ENCODE measurements at regions not wholly inside any gene's neighbourhood (a gene's known extent, or its start where the extent isn't known, plus 50 kb on each side); places are given as distances from the start of the nearest gene placed in this dataset.
"Not testable (repeated sequence)": the region's sequence is repeated elsewhere in the genome, so short reads cannot be mapped to it uniquely, and the experiment has no call there.

- Histone ChIP-seq H3K36me3 (ENCODE audit: insufficient read depth, insufficient read length, low read length) (peaks cover 13% of the 10 kb centered on the region), H3K4me3 (ENCODE audit: insufficient read length, low read depth) (no peak overlapping the region), H3K9ac (ENCODE audit: insufficient read length, low read depth) (no peak overlapping the region), H3K27me3 (ENCODE audit: insufficient read depth, insufficient read length) (no peaks in the 10 kb centered on the region), H3K9me3 (ENCODE audit: insufficient read depth, low read length) (no peaks in the 10 kb centered on the region; the same call in 1 of the 2 replicates), H3K4me1 (ENCODE audit: insufficient read depth, insufficient read length) (no peaks in the 10 kb centered on the region)
- no peak for TF ChIP-seq YY1 (IDR thresholded peaks at IDR 0.05; ENCODE audit: insufficient read depth, insufficient read length)
- TF ChIP-seq ZNF274 (IDR thresholded peaks at IDR 0.05; ENCODE audit: low read depth, low read length): no peak
- no peak for TF ChIP-seq SUZ12 (IDR thresholded peaks at IDR 0.05; ENCODE audit: extremely low read depth, insufficient read depth, insufficient read length)
- DNase-seq (ENCODE audit: low read depth, low spot score): no peak
Measured at GRCh38 chrY:19590235-19590634, 154.3 kb downstream of the KDM5D start.

GRCh38 chrY:19589664-19590063, 154.9 kb downstream of the KDM5D start:
- H3K9me3 ChIP-seq (ENCODE audit: insufficient read depth, low read length): no peaks in the 10 kb centered on the region; the same call in 1 of the 2 replicates
- no peak overlapping the region for H3K4me3 ChIP-seq (ENCODE audit: insufficient read length, low read depth)
- no peaks in the 10 kb centered on the region for H3K27me3 ChIP-seq (ENCODE audit: insufficient read depth, insufficient read length)
- H3K36me3 ChIP-seq (ENCODE audit: insufficient read depth, insufficient read length, low read length): peaks cover 13% of the 10 kb centered on the region
- no peak for TF ChIP-seq SUZ12 (IDR thresholded peaks at IDR 0.05; ENCODE audit: extremely low read depth, insufficient read depth, insufficient read length)
- TF ChIP-seq ZNF274 (IDR thresholded peaks at IDR 0.05; ENCODE audit: low read depth, low read length): no peak
- TF ChIP-seq YY1 (IDR thresholded peaks at IDR 0.05; ENCODE audit: insufficient read depth, insufficient read length): no peak
- no peak for DNase-seq (ENCODE audit: low read depth, low spot score)
- no peaks in the 10 kb centered on the region for H3K4me1 ChIP-seq (ENCODE audit: insufficient read depth, insufficient read length)
- H3K9ac ChIP-seq (ENCODE audit: insufficient read length, low read depth): no peak overlapping the region

GRCh38 chrY:19587311-19587710, 157.2 kb downstream of the KDM5D start:
- no peaks in the 10 kb centered on the region for H3K27me3 ChIP-seq (ENCODE audit: insufficient read depth, insufficient read length)
- TF ChIP-seq YY1 (IDR thresholded peaks at IDR 0.05; ENCODE audit: insufficient read depth, insufficient read length) (no peak), SUZ12 (IDR thresholded peaks at IDR 0.05; ENCODE audit: extremely low read depth, insufficient read depth, insufficient read length) (no peak), ZNF274 (IDR thresholded peaks at IDR 0.05; ENCODE audit: low read depth, low read length) (no peak)
- H3K4me1 ChIP-seq (ENCODE audit: insufficient read depth, insufficient read length): no peaks in the 10 kb centered on the region
- no peak overlapping the region for H3K9ac ChIP-seq (ENCODE audit: insufficient read length, low read depth)
- H3K4me3 ChIP-seq (ENCODE audit: insufficient read length, low read depth): no peak overlapping the region
- no peak for DNase-seq (ENCODE audit: low read depth, low spot score)
- peaks cover 8% of the 10 kb centered on the region for H3K36me3 ChIP-seq (ENCODE audit: insufficient read depth, insufficient read length, low read length)
- H3K9me3 ChIP-seq (ENCODE audit: insufficient read depth, low read length): no peaks in the 10 kb centered on the region; the same call in 1 of the 2 replicates

- not testable (repeated sequence) for H3K9me3 ChIP-seq (ENCODE audit: insufficient read depth, low read length)
Measured at GRCh38 chrY:19580990-19581389, 163.5 kb downstream of the KDM5D start.

GRCh38 chrY:19578281-19578874, 166.1 kb downstream of the KDM5D start:
- no peaks in the 10 kb centered on the region for H3K27me3 ChIP-seq (ENCODE audit: insufficient read depth, insufficient read length)
- no peaks in the 10 kb centered on the region for H3K36me3 ChIP-seq (ENCODE audit: insufficient read depth, insufficient read length, low read length)
- H3K9ac ChIP-seq (ENCODE audit: insufficient read length, low read depth): no peak overlapping the region
- H3K4me3 ChIP-seq (ENCODE audit: insufficient read length, low read depth): no peak overlapping the region
- TF ChIP-seq SUZ12 (IDR thresholded peaks at IDR 0.05; ENCODE audit: extremely low read depth, insufficient read depth, insufficient read length) (no peak), ZNF274 (IDR thresholded peaks at IDR 0.05; ENCODE audit: low read depth, low read length) (no peak), YY1 (IDR thresholded peaks at IDR 0.05; ENCODE audit: insufficient read depth, insufficient read length) (no peak)
- DNase-seq (ENCODE audit: low read depth, low spot score): no peak
- no peaks in the 10 kb centered on the region for H3K4me1 ChIP-seq (ENCODE audit: insufficient read depth, insufficient read length)
- no peaks in the 10 kb centered on the region for H3K9me3 ChIP-seq (ENCODE audit: insufficient read depth, low read length)

More at GRCh38 chrY:19580990-19581389, 163.5 kb downstream of the KDM5D start:
- not testable (repeated sequence) for H3K36me3 ChIP-seq (ENCODE audit: insufficient read depth, insufficient read length, low read length); H3K9ac ChIP-seq (ENCODE audit: insufficient read length, low read depth); DNase-seq (ENCODE audit: low read depth, low spot score); H3K27me3 ChIP-seq (ENCODE audit: insufficient read depth, insufficient read length); H3K4me1 ChIP-seq (ENCODE audit: insufficient read depth, insufficient read length); H3K4me3 ChIP-seq (ENCODE audit: insufficient read length, low read depth)

- Histone ChIP-seq H3K4me1 (ENCODE audit: insufficient read depth, insufficient read length) (no peaks in the 10 kb centered on the region), H3K4me3 (ENCODE audit: insufficient read length, low read depth) (no peak overlapping the region), H3K36me3 (ENCODE audit: insufficient read depth, insufficient read length, low read length) (no peaks in the 10 kb centered on the region), H3K9ac (ENCODE audit: insufficient read length, low read depth) (no peak overlapping the region), H3K9me3 (ENCODE audit: insufficient read depth, low read length) (no peaks in the 10 kb centered on the region), H3K27me3 (ENCODE audit: insufficient read depth, insufficient read length) (no peaks in the 10 kb centered on the region)
- DNase-seq (ENCODE audit: low read depth, low spot score): no peak
- no peak for TF ChIP-seq SUZ12 (IDR thresholded peaks at IDR 0.05; ENCODE audit: extremely low read depth, insufficient read depth, insufficient read length)
- TF ChIP-seq ZNF274 (IDR thresholded peaks at IDR 0.05; ENCODE audit: low read depth, low read length): no peak
- no peak for TF ChIP-seq YY1 (IDR thresholded peaks at IDR 0.05; ENCODE audit: insufficient read depth, insufficient read length)
Measured at GRCh38 chrY:19577250-19577649, 167.3 kb downstream of the KDM5D start.

- Histone ChIP-seq H3K36me3 (ENCODE audit: insufficient read depth, insufficient read length, low read length) (no peaks in the 10 kb centered on the region), H3K9me3 (ENCODE audit: insufficient read depth, low read length) (no peaks in the 10 kb centered on the region), H3K4me3 (ENCODE audit: insufficient read length, low read depth) (no peak overlapping the region), H3K4me1 (ENCODE audit: insufficient read depth, insufficient read length) (no peaks in the 10 kb centered on the region), H3K27me3 (ENCODE audit: insufficient read depth, insufficient read length) (no peaks in the 10 kb centered on the region), H3K9ac (ENCODE audit: insufficient read length, low read depth) (no peak overlapping the region)
- no peak for DNase-seq (ENCODE audit: low read depth, low spot score)
- TF ChIP-seq ZNF274 (IDR thresholded peaks at IDR 0.05; ENCODE audit: low read depth, low read length) (no peak), SUZ12 (IDR thresholded peaks at IDR 0.05; ENCODE audit: extremely low read depth, insufficient read depth, insufficient read length) (no peak), YY1 (IDR thresholded peaks at IDR 0.05; ENCODE audit: insufficient read depth, insufficient read length) (no peak)
Measured at GRCh38 chrY:19574939-19575338, 169.6 kb downstream of the KDM5D start.
